GM23338 (cell line): ENCODE measurements at regions not wholly inside any gene's neighbourhood (a gene's known extent, or its start where the extent isn't known, plus 50 kb on each side); places are given as distances from the start of the nearest gene placed in this dataset.

ENCODE experiments used
- CTCF ChIP-seq, 2 experiments: fragments of 200-600 bp in 1 of 2; sonication (generic) in 1 of 2; conservative IDR thresholded peaks; 2 replicates each; pipeline versions ENCODE4 v1.5.1 to v1.6.1; 2016 to 2017; ENCODE audit warnings: antibody characterized with exemption in 2 of 2, low read depth in 2 of 2, mild to moderate bottlenecking in 2 of 2, moderate library complexity in 1 of 2
- EZH2 ChIP-seq: fragments of 200-600 bp; sonication (generic); IDR thresholded peaks from one replicate; pipeline ENCODE4 v1.8.0; 2017; ENCODE audit warnings: antibody characterized with exemption, mild to moderate bottlenecking, low read depth; ENCODE audit not compliant: unreplicated experiment
- EZH2phosphoT487 ChIP-seq: fragments of 200-600 bp; sonication (generic); IDR thresholded peaks from one replicate; pipeline ENCODE4 v1.8.1; 2018; ENCODE audit warnings: antibody characterized with exemption; ENCODE audit not compliant: unreplicated experiment
- NANOG ChIP-seq: IDR thresholded peaks from 2 replicates; pipeline ENCODE4 v1.6.1; 2016; ENCODE audit warnings: antibody characterized with exemption, borderline replicate concordance
- REST ChIP-seq: IDR thresholded peaks from one replicate; pipeline ENCODE4 v1.6.1; 2018; ENCODE audit warnings: antibody characterized with exemption; ENCODE audit not compliant: unreplicated experiment

- no peak for TF ChIP-seq REST
- no peak for TF ChIP-seq CTCF (conservative IDR thresholded peaks at IDR 0.05; ENCODE audit: low read depth in 2 of 2)
- no peak for TF ChIP-seq EZH2
- no peak for TF ChIP-seq NANOG
- no peak for TF ChIP-seq EZH2phosphoT487
Observed at GRCh38 chr15:24607636-24608035, 67.9 kb upstream of the NPAP1 start.
